ENCODE measurements at regions not wholly inside any gene's neighbourhood (a gene's known extent, or its start where the extent isn't known, plus 50 kb on each side); places are given as distances from the start of the nearest gene placed in this dataset.
"Not testable (repeated sequence)": the region's sequence is repeated elsewhere in the genome, so short reads cannot be mapped to it uniquely, and the experiment has no call there.

DNA sequence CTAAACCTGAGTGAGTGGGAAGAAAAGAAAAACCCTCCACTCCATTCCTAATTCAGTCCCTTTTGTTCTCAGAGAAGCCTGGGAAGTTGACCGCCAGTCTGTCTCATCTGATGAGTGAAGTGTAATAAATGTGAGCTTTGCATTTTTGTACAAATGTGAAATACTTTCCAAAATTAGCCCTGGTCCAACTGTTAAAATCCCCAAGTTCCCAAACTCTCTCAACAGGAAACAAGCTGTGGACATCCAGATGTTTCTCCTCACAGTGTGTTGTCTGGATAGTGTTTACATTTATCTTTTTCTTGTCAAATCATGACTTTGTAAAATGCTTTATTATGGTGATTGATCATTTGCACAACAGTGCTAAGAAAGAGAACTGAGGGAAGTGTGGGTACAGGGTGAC lies 145.1 kb downstream of the TM2D1 start:
- ATAC-seq (no peak), DNase-seq (no peak)

DNA sequence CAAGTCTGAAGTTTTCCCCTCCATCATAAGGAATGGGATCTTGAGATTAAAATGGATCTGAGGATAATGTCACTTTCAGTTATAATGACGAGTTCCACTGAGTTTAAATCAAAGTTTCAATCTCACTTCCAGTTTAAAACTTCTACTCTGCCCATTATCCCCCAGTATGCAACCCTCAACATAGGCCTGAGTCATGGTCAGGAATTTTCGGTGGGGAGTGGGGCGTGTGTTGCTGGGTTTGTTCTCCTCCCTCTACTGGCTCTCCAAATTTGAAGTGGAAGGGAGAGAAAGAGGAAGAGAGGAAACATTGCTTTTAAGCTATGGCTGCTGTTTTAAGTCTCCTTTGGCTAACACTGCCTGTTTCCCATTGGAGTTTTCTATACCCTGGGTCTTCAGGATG lies 152.9 kb downstream of the TM2D1 start:
- DNase-seq (no peak), ATAC-seq (no peak)

DNA sequence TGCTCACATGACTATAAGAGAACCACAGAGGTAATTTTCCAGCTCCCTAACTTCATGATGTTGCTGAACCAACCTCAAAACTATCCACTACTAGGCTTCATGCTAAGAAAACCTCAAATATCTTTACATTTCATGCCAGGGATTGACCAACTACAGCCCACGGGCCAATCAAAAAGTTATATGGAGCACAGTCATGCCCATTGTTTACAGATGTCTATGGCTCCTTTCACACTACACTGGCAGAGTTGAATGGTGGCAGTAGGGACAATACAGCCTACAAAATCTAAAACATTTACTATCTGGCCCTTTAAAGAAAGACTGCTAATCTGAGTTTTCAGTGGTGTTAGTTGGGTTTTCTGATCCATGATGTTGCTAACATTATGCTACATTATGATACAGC lies 154.8 kb downstream of the TM2D1 start:
- ATAC-seq (no peak), DNase-seq (no peak)

DNA sequence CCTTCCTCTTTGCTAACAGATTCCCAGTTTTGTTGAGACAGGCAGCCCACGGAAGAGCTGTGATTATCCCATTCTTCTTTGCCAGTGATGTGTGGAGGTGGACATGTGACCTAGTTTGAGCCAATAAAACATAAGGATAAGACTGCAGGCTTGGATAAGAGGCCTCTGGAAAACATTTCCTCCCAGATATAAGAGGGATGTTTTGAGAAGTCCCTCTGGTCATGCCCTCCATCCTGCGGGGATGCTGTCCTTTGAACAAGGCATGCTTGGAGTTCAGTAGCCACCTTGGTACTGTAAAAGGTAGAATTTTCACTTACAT lies 155.7 kb downstream of the TM2D1 start:
- no peak for DNase-seq

DNA sequence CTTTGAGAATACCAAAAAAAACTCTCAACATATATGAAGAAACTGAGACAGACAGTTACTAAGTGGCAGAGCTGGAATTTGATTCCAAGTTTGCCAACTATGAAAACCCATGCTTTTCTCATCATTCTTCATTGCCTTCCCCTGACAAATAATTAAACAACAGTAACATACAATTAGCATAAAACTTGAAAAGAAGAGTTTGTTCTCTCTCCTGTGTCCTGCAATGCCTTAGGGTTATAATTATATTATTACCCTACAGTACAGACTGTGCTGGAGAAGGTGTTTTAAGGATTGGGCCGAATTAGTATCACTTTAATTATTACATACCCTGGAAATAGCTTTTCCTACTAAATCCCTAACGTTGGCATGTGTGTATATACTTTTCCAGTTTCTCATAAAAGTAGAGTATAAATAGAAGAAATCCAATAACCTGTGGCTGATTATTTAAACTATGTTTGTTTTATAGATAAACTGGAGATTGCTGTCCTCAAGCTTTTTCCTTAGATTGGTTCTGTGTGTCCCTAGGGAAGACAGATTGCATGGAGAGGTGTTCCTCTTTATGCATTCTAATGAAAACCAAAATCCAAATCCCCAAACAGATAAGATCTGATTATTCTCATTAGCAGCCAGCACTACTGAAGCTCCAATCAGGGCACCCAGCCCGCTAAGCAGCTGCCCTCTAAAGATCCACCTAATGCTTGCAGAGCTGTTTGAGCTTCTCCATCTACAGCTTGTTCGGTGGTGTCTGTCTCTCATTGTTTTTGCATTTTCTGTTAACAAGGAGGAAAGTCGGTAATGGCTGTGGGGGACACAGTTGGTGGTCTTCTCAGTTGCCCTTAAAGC lies 156.3 kb downstream of the TM2D1 start:
- ATAC-seq, result no peak
- DNase-seq, result no peak

More for the DNA sequence above, 155.7 kb downstream of the TM2D1 start:
- no peak for ATAC-seq

DNA sequence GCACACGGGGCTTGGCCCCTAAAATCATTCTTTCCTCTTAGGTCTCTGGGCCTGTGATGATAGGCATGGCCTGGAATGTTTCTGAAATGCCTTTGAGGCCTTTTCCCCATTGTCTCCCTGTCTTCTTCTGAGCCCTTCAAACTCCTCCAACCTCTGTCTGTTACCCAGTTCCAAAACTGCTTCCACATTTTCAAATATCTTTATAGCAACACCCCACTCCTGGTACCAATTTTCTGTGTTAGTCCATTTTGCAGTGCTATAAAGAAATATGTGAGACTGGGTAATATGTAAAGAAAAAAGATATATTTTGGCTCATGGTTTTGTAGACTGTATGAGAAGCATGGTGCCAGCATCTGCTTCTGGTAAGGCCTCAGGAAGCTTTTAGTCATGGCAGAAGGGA lies 158.8 kb downstream of the TM2D1 start:
- no peak for DNase-seq
- no peak for ATAC-seq

DNA sequence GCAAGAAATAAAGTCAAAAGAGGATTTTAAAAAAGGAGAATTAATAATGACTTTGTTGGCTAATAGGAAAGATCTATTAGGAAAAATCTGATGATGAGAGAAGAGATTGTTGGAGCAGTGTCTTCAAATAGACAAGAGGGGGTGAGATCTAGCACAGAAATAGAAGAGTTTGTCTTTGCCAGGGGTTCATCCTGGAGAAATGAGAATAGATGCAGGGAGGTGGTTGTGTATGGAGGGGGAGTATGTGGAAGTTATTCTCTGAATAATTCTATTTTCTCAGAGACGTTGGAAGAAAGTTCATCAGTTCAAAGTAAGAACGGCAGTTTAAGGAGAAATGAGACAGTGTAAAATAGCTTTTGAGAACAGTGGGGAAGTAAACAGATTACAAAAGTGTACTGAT lies 161.3 kb downstream of the TM2D1 start:
- ATAC-seq (no peak), DNase-seq (no peak)

DNA sequence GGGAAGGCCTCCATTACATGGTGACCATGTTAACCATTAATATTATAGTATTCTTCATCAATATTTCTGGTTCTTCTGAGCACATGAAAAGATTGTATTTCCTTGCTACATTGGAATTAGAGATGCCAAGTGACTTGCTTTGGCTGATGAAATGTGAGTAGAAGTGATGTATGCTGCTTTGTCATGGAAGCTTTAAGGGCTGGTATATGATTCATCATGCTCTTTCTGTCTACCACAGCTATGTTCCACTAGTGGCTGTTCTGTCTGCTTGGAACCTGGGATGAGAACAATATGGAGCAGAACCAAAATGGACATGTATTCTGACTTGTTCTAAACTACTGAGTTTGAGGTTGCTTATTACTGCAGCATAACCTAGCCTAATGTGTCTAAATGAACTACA lies 163.3 kb downstream of the TM2D1 start:
- no peak for ATAC-seq

DNA sequence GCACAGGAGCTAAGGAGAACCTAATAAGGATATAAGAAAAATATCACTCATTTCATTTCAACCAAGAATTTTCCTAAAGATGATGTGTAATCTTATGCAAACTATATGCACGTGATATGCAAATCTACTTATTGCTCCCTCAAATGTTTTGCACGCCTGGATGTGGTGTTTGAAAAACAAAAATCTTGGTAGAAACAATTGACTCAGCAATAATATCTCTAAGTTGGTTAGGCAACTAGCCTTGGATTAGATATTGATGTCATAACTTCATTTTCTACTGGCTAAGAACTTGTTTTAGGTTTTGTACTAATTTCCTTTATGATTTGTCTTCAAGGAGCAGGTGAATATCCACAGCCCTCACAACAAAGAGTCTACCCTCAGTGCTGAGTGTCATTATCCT lies 164.6 kb downstream of the TM2D1 start:
- no peak for DNase-seq
- no peak for ATAC-seq

More for the DNA sequence above, 163.3 kb downstream of the TM2D1 start:
- no peak for DNase-seq

DNA sequence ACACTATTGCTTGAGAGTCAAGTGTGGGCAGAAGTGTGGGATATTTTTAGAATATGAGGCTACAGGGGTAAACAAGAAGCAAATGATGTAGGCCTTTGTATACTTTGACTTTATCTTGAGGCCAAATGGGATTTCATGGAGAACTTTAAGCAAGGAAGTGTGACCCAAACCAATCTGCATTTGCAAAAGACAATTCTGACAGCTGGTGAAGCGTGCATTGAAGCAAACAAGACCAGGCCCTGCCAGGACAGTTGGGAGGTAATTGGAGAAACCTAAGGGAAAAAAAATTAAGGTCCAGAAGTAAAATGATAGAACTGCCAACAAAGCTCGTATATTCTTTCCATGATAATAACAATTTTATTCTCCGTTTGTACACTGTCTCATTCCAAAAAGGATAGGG lies 168.3 kb downstream of the TM2D1 start:
- ATAC-seq (no peak), DNase-seq (no peak)

DNA sequence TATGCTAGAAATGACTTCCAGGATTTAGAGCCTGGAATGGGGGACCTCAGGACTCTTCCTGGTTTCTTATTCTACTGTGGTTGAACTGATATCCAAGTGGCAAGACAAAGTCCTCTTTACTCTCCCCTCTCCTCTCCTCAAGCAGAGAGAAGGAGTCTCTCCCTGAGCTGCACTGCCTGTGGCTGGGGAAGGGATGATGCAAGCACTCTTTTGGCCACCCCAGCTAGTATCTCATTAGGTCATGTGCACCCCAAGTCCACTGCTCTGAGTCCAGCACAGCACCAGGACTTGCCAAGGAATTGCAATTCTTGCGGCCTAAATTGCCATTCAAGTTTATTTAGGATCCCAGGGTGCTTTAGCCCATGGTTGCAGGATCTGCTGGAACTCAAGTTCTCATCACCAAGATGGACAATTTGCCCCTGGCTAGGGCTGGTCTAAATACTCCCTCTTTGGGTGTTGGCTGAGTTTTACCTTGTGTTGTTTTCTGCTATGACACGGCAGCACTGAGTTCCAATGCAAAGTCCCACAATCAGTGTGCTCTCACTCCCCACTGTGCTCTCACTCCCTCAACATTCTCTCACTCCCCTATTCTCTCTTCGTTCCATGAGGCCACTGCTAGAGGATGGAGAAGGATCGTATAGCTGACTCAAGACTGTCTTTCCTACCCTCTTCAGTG lies 172.2 kb downstream of the TM2D1 start:
- DNase-seq, result no peak
- ATAC-seq, result no peak

DNA sequence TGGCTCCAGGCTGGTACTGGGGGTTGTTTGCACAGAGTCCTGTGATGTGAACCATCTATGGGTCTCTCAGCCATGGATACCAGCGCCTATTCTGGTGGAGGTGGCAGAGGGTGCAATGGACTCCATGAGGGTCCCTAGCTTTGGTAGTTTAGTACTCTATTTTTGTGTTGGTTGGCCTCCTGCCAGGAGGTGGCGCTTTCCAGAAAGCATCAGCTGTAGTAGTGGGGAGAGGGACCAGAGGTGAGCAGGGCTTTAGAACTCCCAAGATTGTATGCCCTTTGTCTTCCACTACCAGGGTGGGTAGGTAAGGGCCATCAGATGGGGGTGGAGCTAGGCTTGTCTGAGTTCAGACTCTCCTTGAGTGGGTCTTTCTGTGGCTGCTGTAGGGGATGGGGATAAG lies 177.6 kb downstream of the TM2D1 start:
- ATAC-seq, result not testable (repeated sequence)
- DNase-seq, result peak; percentile 10

DNA sequence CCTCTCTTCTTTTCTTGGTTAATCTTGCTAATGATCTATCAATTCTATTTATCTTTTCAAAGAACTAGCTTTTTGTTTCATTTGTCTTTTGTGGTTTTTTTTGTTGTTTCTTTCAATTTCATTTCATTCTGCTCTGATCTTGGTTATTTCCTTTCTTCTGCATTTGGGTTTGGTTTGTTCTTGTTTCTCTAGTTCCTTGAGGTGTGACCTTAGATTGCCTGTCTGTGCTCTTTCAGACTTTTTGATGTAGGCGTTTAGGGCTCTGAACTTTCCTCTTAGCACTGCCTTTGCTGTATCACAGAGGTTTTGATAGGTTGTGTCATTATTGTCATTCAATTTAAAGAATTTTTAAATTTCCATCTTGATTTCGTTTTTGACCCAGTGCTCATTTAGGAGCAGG lies 180.1 kb downstream of the TM2D1 start:
- DNase-seq, ATAC-seq: not testable (repeated sequence)

DNA sequence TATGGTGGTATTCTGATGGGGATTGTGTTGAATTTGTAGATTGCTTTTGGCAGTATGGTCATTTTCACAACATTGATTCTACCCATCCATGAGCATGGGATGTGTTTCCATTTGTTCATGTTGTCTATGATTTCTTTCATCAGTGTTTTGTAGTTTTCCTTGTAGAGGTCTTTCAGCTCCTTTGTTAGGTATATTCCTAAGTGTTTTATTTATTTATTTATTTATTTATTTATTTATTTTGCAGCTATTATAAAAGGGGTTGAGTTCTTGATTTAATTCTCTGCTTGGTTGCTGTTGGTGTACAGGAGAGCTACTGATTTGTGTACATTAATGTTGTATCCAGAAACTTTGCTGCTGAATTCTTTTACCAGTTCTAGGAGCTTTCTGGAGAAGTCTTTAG lies 181.4 kb downstream of the TM2D1 start:
- DNase-seq, ATAC-seq: not testable (repeated sequence)

DNA sequence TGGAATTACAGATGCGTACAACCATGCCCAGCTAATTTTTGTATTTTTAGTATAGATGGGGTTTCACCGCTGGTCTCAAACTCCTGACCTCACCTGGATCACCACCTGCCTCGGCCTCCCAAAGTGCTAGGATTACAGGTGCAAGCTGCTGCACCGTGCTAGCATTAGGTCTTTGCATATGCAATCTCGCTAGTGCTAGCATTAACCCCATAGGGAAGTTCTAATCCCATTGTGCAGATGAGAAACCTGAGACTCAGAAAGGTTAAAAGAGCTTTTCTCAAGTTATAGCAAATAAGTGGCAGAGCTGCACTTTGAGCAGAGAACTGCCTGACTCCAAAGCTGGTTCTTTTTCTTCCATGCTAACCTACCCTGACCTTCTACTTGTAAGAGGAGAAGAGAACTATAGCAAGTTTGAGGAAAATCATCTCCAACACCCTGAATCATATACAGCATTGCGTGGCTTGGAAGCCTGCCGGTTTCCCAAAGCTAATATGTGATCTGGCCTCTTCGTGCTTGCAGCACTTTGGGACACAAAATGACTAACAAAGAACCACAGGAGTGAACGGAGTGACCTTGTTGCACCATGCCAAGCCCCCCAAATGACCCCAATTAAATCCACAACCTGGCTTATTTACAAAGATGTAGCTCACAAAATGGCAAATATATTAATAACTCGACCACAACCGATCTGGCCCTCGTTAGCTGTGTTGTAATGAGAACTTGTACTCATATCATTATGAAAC lies 185.1 kb downstream of the TM2D1 start:
- DNase-seq (no peak), ATAC-seq (no peak)

DNA sequence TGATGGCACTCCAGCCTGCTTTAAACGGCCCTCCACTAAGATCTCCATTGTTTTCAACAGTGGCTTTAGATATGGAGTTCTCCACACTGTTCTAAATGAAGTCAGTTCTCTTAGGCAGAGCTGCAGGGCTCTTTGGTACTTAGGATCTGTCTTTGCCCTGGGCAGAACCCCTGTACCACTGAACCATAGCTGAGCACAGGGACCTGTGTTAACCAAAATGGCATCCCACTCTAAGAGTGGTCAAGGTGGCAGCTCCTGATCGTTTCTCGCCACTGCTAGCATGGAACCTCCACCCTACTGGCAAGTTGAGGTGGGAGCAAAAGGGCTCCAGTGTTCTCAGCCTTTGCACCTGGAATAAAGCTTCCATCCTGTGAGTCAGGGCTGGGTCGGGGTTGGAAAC lies 186.7 kb downstream of the TM2D1 start:
- no peak for ATAC-seq
- no peak for DNase-seq

DNA sequence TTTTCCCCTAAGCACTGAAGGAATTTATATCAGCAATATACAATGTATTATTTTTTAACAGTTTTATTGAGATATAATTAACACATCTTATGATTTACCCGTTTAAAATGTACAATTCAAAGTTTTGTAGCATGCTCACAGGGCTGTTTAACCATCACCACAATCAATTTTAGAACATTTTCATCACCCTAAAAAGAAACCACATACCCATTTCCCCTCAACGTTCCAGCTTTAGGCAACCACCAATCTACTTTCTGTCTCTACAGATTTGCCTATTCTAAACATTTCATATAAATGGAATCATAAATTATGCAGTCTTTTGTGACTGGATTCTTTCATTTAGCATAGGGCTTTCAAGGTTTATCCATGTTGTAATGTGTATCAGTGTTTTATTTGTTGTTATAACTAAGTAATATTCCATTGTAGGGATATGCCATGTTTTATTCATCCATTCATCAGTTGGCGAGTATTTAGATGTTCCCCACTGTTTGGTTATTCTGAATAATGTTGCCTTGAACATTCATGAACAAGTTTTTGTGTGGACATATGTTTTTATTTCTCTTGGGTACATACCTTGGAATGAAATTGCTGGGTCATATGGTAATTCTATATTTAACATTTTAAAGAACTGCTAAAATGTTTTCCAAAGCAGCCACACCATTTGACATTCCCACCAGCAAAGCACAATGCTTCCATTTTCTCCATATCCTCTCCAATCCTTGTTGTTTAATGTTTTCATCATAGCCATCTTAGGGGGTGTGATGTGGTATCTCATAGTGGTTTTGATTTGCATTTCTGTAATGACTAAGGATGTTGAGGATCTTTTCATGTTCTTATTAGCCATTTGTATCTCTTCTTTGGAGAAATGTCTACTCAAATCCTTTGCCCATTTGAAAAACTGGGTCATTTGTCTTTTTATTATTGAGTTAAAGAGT lies 188.5 kb downstream of the TM2D1 start:
- ATAC-seq (no peak), DNase-seq (no peak)

DNA sequence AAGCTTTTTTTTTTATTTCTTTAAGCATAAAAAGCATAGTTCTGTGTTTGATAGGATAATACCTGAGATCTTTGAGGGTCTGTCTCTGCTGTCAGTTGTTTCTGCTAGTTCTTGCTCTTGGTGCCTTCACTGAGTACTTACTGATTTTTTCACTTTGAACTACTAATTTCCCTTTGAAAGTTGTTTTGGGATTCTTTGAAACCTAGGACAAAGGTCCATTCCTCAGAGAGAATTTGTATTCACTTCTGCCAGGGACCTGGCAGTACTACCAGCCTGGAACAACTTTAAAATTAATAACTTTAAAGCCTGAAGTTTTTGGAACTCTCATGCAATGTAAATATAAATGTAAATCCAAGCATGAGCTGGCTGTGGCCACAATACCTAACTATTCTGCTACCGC lies 190.1 kb downstream of the TM2D1 start:
- ATAC-seq, result no peak
- DNase-seq, result no peak

DNA sequence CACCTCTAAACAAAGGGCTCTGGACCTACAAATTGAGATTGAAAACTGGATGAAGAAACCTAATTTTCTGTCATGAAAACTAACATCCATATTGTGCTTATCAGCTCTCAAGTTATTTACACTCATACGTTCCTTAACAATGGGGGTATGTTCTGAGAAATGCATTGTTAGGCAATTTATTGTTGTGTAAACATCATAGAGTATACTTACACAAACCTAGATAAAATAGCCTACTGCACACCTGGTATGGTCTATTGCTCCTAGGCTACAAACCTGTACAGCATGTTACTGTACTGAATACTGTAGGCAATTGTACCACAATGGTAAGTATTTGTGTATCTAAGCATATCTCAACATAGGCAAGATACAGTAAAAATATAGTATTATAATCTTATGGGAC lies 191.4 kb downstream of the TM2D1 start:
- DNase-seq, result no peak
- no peak for ATAC-seq

DNA sequence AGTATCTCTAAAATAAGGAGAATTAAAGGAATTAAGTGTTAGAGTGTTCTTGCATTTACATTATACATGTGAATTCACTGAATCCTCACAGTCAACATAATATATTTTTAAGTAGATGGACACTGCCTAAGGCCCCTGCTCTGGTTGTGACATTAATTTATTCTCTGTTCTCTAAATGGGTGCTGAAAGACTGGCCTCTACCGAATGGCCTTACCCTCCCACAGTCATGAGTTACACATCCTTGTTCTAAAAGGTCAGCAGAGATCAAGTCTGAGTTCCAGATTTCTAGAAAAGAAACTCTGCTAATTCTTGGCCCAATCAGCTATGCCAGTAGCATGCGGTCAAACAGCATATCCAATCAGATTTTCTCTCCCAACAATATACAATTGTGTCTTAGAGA lies 193.2 kb downstream of the TM2D1 start:
- ATAC-seq (no peak), DNase-seq (no peak)

DNA sequence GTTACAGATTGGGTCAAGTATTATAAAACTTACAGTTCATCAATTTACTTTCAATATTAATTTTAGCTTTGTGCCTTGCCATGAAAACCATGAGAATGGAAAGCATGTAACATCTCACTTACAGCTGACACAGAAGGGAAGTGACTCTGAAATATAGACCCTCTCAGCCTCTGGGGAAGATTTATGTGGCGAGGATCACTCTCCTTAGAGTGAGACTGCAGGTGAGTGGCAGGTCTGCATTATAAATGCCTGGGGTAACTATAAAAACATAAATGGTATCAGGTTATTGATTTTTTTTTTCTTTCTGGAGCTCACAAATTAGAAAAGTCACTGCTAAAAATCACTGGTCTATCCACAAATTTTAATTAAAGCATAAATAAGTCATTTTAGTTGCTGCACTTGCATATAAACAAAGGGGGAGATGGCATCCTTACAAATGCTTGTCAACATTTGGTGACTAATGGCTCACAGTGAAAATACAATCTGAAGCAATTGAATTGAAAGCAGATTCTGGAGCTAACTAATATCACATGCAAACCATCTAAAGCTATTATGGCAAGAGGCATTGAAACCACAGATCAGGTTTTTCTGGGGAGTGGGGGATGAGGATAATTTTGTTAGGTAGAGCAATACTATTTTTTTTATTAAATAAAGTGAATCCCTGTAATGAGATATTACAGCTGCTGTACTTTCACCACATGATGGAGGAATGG lies 200.9 kb downstream of the TM2D1 start:
- no peak for DNase-seq
- no peak for ATAC-seq

DNA sequence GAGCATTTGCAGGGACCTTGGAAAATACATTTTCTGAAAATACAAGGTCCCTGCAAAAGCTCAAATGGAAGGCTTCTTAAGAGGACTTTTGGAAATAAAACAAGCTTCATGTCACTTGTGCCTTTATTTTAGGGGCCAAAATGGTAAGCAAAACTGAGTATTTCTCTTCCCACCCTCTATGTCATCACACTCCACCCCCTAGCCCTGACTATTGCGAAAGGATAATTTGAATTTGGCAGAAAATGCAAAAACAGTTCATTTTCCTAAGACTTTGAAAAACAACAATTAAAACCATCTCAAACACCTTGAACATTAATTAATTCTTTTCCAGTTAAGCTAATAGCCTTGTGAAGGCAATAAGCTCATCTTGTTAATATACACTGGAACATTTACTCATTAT lies 201.7 kb downstream of the TM2D1 start:
- DNase-seq (no peak), ATAC-seq (no peak)

Measured in stimulated activated naive CD8-positive, alpha-beta T cell treated with anti-CD3 and anti-CD28 coated beads, Interleukin-15, Interleukin-2, amounts not matched to agents 100 U/mL and 50 U/mL, for 24 hours (primary cell).